ENCODE measurements at regions not wholly inside any gene's neighbourhood (a gene's known extent, or its start where the extent isn't known, plus 50 kb on each side); places are given as distances from the start of the nearest gene placed in this dataset.
"Not testable (repeated sequence)": the region's sequence is repeated elsewhere in the genome, so short reads cannot be mapped to it uniquely, and the experiment has no call there.

DNA sequence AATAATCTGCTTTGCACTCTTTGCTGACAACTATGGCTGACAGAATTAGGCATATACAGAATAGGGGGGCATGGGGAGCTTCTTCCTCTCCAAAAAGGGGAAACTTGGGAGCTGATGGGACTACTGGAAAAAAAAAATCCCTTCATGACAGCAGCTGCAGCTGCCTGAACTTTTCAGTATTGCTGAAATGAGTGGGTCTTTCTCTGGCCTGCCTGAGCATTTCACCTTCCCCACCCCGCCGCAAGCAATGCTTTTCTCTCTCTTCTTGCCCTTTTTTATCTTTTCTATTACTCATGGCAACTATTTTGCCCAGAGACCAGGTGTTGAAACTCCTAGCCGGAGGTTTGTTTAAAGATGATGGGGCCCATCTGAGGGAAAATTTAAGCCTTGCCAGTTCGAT lies 244.9 kb downstream of the SEMA3D start:
- DNase-seq, result no peak

DNA sequence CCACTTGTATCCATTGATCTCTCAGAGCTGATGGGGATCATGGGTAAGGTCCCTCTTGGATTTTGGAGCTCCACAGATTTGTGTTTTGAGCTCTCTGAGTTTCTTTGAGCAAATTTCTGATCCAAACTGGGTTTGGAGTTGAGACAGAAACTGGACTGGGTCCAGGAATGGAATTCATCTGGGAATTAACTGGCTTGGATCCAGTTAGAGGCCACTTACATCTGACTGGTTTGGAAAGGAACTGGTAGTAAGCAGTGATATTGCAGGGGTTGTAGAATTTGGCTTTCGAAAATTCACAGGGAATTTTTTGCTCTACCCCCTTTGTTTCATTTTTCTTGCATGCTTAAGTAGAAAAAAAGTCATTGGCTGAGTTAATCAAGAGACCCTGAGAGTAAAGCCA lies 245.6 kb downstream of the SEMA3D start:
- DNase-seq, result no peak

DNA sequence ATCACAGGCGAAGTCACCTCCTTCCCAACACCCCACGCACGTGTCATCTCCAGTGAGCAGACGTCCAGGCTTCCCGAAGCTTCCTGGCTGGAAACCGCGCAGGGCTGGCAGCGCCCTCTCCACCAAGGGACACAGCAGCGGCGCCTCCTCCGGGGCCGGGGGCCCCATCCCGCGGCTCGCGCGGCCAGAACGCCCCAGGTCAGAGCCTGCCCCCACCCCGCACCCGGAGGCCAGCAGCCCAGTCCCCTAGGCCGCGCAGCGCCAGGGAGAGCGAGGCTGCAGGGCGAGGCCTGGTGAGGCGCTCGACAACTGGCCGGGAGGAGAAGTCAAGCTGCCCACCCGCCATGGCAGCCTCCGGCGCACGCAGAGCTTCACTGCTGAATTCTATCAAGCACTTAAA lies 247.0 kb downstream of the SEMA3D start:
- DNase-seq, result no peak

- DNase-seq, result no peak
These were observed 247.4 kb downstream of the SEMA3D start for GRCh38 chr7:84939442-84939841.

GRCh38 chr7:84924353-84924752 lies 262.5 kb downstream of the SEMA3D start:
- DNase-seq, result no peak

- no peak for DNase-seq
These were observed 263.5 kb downstream of the SEMA3D start for GRCh38 chr7:84923348-84923747.

DNA sequence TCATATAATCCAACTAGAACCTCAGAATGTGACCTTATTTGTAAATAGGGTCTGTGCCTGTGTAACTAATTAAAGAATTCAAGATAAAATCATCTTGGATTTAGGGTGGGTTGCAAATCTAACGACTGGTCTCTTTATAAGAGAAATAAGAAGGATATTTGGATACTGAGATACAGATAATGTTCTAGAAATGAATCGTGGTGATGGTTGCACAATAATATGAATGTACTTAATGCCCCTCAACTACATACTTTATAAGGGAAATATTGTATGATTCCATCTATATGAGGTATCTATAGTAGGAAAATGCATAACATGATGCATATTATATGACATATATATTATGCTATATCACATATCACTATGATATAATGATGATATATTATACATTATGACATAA lies 265.7 kb downstream of the SEMA3D start:
- no peak for DNase-seq

- DNase-seq, result not testable (repeated sequence)
These were observed 269.9 kb downstream of the SEMA3D start for GRCh38 chr7:84916973-84917372.

GRCh38 chr7:84916161-84916560 lies 270.7 kb downstream of the SEMA3D start:
- DNase-seq, result no peak

DNA sequence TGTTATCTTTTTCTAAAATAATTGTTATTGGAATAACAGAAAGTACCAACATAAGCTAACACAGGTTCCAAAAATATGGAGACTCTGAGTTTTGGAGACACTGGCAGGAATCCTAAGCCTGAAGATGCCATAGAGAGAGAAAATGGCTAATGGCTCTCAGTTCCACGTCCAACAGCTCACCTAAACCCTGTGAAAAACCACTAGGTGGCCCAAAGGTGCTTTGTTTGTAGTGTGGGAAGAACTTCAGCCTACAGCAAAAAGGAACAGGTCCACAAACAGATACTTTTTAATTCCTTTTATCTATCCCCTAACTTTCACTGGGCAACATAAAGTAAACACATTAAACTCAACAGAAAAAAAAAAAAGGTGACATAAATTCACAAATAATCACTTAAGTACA lies 272.3 kb downstream of the SEMA3D start:
- DNase-seq, result no peak

DNA sequence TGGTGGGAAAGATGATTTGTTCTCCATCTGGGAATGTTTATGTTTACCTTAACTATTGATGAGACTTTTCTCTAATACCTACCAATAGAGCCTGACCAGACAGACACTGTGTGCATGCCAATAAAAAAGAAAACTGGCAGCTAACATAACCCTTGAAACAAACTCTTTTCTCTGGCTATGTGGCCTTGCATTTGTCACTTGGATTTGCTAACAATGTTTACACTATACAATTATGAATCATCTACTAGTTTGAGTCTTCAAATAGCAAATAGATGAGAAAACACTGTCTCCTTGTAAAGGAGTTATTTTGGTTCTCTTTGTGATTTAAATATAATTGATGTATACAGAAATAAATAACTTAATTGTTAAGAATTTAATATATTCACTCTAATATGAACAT lies 273.1 kb downstream of the SEMA3D start:
- no peak for DNase-seq

DNA sequence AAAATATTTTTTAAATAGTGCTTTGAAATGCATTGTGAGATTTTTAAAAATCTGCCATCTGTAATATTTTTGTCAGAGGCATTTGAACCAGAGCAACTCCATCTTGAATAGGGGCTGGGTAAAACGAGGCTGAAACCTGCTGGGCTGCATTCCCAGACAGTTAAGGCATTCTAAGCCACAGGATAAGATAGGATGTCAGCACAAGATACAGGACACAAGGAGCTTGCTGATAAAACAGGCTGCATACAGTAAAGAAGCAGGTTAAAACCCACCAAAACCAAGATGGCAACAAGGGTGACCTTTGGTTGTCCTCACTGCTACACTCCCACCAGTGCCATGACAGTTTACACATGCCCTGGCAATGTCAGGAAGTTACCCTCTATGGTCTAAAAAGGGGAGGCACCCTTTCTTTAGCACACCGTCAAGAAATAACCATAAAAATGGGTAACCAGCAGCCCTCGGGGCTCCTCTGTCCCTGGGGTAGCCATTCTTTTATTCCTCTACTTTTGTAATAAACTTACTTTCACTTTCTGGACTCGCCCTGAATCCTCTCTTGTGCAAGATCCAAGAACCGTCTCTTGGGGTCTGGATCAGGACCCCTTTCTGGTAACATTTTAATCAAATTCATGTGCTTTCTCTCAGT lies 273.7 kb downstream of the SEMA3D start:
- no peak for DNase-seq

- no peak for DNase-seq
These were observed 274.3 kb downstream of the SEMA3D start for GRCh38 chr7:84912537-84912936.

DNA sequence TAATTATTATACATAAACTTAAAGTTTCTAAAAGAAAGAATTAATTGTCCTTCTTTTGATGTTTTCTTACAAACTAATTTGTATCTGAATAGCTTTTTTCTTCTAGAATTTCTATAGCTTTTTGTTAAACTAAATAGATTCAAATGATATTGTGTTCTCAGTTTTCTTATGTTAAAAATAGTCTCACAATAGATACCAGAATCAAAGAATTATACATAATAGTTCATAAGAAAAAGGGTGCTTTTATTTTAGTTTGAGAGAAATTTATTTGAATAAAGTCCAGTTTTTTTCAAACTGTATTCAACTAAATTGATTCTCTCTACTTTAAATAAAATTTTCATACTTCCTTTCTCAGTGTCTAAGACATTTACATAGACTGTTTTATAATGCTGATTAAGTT lies 274.8 kb downstream of the SEMA3D start:
- DNase-seq, result no peak

GRCh38 chr7:84911077-84911476 lies 275.8 kb downstream of the SEMA3D start:
- no peak for DNase-seq

DNA sequence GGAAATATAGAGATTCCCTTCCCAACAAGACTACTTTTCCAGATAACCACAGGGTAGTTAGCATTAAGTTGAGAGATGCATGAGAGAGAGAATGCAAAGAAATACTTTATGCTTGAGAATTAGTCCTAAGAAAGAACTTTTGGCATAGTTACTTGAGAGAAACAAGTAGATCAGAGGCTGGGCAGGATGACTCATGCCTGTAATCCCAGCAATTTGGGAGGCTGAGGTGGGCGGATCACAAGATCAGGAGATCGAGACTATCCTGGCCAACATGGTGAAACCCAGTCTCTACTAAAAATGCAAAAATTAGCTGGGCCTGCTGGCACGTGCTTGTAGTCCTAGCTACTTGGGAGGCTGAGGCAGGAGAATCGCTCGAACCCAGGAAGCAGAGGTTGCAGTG lies 276.5 kb downstream of the SEMA3D start:
- not testable (repeated sequence) for DNase-seq

DNA sequence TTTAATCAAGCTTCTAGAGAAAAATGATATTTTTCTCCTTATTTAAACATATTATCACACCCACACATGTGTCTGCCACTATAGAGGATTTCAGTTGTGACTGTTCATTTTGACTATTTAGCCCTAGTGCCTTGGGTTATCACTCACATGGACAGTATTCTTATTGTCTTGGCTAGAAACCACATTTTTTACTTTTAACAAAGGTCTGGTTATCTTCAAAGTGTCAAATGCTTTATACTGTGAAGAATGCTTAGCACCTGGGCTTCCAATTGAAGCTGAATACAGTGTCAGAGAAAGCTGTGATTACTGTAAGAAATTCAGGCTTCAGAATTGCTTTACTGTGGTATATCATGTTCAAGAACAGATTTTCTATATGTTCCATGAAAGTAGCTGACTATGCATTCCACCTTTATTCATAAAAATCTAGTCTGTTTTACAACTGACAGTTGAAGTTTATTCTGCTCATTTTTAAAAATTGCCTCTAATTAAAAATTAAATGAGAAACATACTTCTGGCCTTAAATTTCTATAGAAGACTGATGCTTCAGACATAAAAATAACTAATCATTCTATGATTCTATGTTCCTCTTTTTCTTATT lies 278.6 kb downstream of the SEMA3D start:
- no peak for DNase-seq

GRCh38 chr7:84906889-84907288 lies 280.0 kb downstream of the SEMA3D start:
- no peak for DNase-seq

DNA sequence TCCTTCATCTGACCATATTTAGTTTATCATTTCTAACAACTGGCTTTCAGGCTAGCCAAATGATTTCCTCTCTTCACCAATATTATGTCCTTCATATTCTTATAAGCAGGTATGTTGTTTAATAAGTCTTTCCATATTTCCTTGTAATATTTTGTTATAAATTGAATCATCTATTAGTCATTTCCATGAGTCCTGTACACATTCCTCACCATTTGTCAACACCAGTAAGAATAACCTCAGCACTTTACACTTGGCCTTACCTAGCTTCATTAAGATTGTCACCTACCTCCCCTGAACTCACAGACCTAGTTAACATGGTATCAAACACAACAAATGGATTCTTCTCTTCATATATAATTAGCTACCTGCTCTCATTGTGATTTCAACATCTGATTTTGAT lies 282.3 kb downstream of the SEMA3D start:
- DNase-seq, result no peak

DNA sequence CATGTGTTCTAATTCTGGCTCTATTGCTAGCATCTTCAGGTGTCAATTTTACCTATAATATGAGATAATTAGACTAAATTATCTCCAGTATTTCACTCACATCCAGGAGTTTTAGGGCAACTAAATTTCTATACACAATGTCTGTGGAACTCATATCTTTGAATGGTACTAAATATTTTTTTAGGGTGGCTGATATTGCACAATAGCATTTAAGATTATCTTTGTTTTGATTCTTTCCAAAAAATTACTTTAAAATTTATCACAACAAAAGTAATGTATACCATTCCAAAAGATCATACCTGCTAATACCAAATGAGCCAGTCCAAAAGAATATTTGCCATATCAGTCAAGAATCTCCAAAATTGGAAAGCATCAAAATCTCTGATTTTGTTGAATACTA lies 285.5 kb downstream of the SEMA3D start:
- no peak for DNase-seq

DNA sequence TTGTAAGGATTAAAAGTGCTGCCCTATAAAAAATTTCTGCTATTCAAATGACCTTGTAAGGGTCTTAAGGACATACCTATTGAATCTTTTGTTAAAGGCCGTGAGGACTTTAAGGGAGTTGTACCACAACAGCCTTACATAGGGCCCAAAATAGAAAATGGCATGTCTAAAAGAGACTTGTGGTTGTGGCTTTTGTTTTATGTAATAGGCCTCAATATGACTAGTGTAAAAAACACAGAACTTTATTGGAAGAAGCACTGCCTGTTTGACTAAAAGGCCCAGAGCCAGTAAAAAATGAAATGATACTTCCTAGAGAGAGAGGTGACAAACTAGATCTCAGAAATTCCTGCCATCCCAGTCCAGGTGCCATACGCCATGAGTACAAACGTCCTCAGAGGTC lies 286.6 kb downstream of the SEMA3D start:
- no peak for DNase-seq

GRCh38 chr7:84895563-84895962 lies 291.3 kb downstream of the SEMA3D start:
- no peak for DNase-seq

DNA sequence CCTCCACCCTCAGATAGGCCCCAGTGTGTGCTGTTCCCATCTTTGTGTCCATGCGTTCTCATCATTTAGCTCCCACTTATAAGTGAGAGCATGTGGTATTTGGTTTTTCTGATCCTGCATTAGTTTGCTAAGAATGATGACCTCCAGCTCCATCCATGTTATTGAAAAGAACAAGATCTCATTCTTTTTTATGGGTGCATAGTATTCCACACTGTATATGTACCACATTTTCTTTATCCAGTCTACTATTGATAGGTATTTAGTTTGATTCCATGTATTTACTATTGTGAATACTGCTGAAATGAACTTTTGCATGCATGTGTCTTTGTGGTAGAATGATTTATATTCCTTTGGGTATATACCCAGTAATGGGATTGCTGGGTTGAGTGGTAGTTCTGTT lies 303.3 kb downstream of the SEMA3D start:
- not testable (repeated sequence) for DNase-seq

- DNase-seq, result not testable (repeated sequence)
These were observed 306.4 kb downstream of the SEMA3D start for GRCh38 chr7:84880326-84880997.
